ENCODE measurements at regions not wholly inside any gene's neighbourhood (a gene's known extent, or its start where the extent isn't known, plus 50 kb on each side); places are given as distances from the start of the nearest gene placed in this dataset.
A peak's percentile ranks its signal among the peaks of the same experiment; 100 is the strongest.

DNA sequence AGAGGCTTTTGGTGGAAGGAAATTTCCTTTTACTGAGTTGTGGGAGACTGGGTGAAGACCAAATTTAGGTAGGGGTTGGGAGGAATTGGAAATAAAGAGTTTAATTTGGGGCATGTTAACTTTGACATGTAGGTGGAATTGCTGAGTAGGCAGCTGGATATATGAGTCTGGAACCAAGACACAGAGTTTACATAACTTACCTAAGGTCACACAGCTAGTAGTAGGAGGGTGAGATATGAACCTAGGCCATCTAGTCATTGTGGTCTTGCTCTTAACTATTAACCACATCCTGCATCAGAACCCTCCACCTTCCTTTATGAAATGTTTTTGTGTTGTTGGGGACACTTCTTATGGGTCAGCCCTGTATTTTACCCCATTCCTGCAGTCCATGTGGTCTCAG, 113.1 kb downstream of the ICOS start:
- intact Hi-C loops (cut with micrococcal nuclease; ENCODE audit: unreplicated experiment): no loop called here
- POLR2A ChIA-PET: no interaction called here
- CTCF ChIA-PET (ENCODE audit: low intra/inter-chr PET ratio, low total read pairs): no interaction called here
- Histone ChIP-seq H3K27me3 (ENCODE audit: control insufficient read depth in 1 of 2, insufficient read depth in 2 of 2, low read length in 2 of 2) (no peaks in the 10 kb centered on the region; a peak in 1 of 5 replicates), H3K4me2 (ENCODE audit: low read depth, low read length) (no peak overlapping the region), H3K4me1 (ENCODE audit: insufficient read depth, low read length) (no peaks in the 10 kb centered on the region), H3K27ac (ENCODE audit: extremely low read length, insufficient read depth, low read length) (no peak overlapping the region), H4K20me1 (ENCODE audit: insufficient read depth, low read length) (no peaks in the 10 kb centered on the region), H3K36me3 (replicated peaks in 1 of 2; ENCODE audit: control insufficient read depth in 1 of 2, insufficient read depth in 2 of 2, low read length in 2 of 2) (no peaks in the 10 kb centered on the region), H3K4me3 (replicated peaks in 1 of 3; ENCODE audit: insufficient read depth in 1 of 3, low read depth in 2 of 3, low read length in 3 of 3) (no peak overlapping the region), H3K9me3 (ENCODE audit: low read length) (no peaks in the 10 kb centered on the region), H3K79me2 (ENCODE audit: insufficient read depth, low read length) (no peaks in the 10 kb centered on the region), H3K9ac (ENCODE audit: insufficient read depth, low read depth, low read length) (no peak overlapping the region), H2AFZ (ENCODE audit: low read length) (no peak overlapping the region)
- no peak for FAIRE-seq
- in situ Hi-C loops (cut with HindIII; ENCODE audit: extremely low pct_ligation_motif_present, low pct_unique_long_range_greater_than_20kb): no loop called here
- BruUV-seq (replicated peaks): no TSS peak
- ATAC-seq: no peak
- TF ChIP-seq MAFK (conservative IDR thresholded peaks at IDR 0.05 in 1 of 2, IDR thresholded peaks at IDR 0.05 in 1 of 2; ENCODE audit: low read length in 2 of 2): peak; percentile 40 to 58; a peak in 3 of 4 replicates
- TF ChIP-seq HMG20A (CRISPR knock-in tag; IDR thresholded peaks at IDR 0.05; ENCODE audit: borderline replicate concordance): no peak
- no peak for DNase-seq (ENCODE audit: low spot score)

DNA sequence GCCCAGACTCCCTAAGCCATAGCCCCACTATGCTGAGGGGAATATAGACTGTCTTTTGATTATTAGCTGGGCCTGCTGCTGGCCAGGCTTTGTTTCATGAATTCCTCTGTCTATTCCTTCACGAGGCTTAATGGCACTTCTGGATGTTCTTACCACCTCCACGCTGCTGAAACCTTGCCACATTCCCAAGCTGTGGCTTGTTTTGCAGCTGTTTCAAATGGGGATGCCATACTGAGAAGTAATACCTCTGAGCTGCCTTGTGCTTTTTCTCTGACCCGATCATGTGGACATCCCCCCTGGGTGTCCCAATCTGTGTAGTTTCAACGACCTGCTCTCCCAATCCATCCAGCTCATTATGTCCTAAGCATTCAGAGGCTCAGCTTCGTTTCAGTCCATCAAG, 114.1 kb downstream of the ICOS start:
- intact Hi-C loops (cut with micrococcal nuclease; ENCODE audit: unreplicated experiment): no loop called here
- no peaks in the 10 kb centered on the region for H4K20me1 ChIP-seq (ENCODE audit: insufficient read depth, low read length)
- no peak overlapping the region for H3K9ac ChIP-seq (ENCODE audit: insufficient read depth, low read depth, low read length)
- DNase-seq (ENCODE audit: low spot score) (no peak), ATAC-seq (no peak), FAIRE-seq (no peak)
- H3K79me2 ChIP-seq (ENCODE audit: insufficient read depth, low read length): no peaks in the 10 kb centered on the region
- no TSS peak for BruUV-seq (replicated peaks)
- ChIA-PET POLR2A (no interaction called here), CTCF (ENCODE audit: low intra/inter-chr PET ratio, low total read pairs) (no interaction called here)
- H3K4me2 ChIP-seq (ENCODE audit: low read depth, low read length): no peak overlapping the region
- in situ Hi-C loops (cut with HindIII; ENCODE audit: extremely low pct_ligation_motif_present, low pct_unique_long_range_greater_than_20kb): no loop called here
- H3K27ac ChIP-seq (ENCODE audit: extremely low read length, insufficient read depth, low read length): no peak overlapping the region
- no peaks in the 10 kb centered on the region for H3K4me1 ChIP-seq (ENCODE audit: insufficient read depth, low read length)
- H3K27me3 ChIP-seq (ENCODE audit: control insufficient read depth in 1 of 2, insufficient read depth in 2 of 2, low read length in 2 of 2): no peaks in the 10 kb centered on the region; a peak in 1 of 5 replicates
- no peaks in the 10 kb centered on the region for H3K9me3 ChIP-seq (ENCODE audit: low read length)
- no peak for TF ChIP-seq SPEN (CRISPR knock-in tag; IDR thresholded peaks at IDR 0.05; ENCODE audit: low read depth)
- no peak for TF ChIP-seq ARNTL (CRISPR knock-in tag; IDR thresholded peaks at IDR 0.05)
- TF ChIP-seq ZMYM3 (CRISPR knock-in tag; IDR thresholded peaks at IDR 0.05): no peak
- TF ChIP-seq HMG20A (CRISPR knock-in tag; IDR thresholded peaks at IDR 0.05; ENCODE audit: borderline replicate concordance): no peak
- no peak for TF ChIP-seq ZNF607 (CRISPR knock-in tag; IDR thresholded peaks at IDR 0.05; ENCODE audit: borderline replicate concordance)
- TF ChIP-seq, protein P1, sequence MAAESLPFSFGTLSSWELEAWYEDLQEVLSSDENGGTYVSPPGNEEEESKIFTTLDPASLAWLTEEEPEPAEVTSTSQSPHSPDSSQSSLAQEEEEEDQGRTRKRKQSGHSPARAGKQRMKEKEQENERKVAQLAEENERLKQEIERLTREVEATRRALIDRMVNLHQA (CRISPR knock-in tag; IDR thresholded peaks at IDR 0.05): no peak
- TF ChIP-seq TBX2 (CRISPR knock-in tag; IDR thresholded peaks at IDR 0.05; ENCODE audit: borderline replicate concordance): no peak
- no peak for TF ChIP-seq TBP (CRISPR knock-in tag; IDR thresholded peaks at IDR 0.05)
- no peak for TF ChIP-seq ZNF143 (CRISPR knock-in tag; IDR thresholded peaks at IDR 0.05)
- no peak for TF ChIP-seq ATF7-NPFF (CRISPR knock-in tag; IDR thresholded peaks at IDR 0.05; ENCODE audit: low read depth)
- no peak for TF ChIP-seq HOXA9 (CRISPR knock-in tag; IDR thresholded peaks at IDR 0.05; ENCODE audit: borderline replicate concordance)
- TF ChIP-seq NRL (CRISPR knock-in tag; IDR thresholded peaks at IDR 0.05; ENCODE audit: borderline replicate concordance): no peak
- TF ChIP-seq, protein P2, sequence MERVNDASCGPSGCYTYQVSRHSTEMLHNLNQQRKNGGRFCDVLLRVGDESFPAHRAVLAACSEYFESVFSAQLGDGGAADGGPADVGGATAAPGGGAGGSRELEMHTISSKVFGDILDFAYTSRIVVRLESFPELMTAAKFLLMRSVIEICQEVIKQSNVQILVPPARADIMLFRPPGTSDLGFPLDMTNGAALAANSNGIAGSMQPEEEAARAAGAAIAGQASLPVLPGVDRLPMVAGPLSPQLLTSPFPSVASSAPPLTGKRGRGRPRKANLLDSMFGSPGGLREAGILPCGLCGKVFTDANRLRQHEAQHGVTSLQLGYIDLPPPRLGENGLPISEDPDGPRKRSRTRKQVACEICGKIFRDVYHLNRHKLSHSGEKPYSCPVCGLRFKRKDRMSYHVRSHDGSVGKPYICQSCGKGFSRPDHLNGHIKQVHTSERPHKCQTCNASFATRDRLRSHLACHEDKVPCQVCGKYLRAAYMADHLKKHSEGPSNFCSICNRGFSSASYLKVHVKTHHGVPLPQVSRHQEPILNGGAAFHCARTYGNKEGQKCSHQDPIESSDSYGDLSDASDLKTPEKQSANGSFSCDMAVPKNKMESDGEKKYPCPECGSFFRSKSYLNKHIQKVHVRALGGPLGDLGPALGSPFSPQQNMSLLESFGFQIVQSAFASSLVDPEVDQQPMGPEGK (CRISPR knock-in tag; IDR thresholded peaks at IDR 0.05): no peak
- no peak overlapping the region for H3K4me3 ChIP-seq (replicated peaks in 1 of 3; ENCODE audit: insufficient read depth in 1 of 3, low read depth in 2 of 3, low read length in 3 of 3)
- 3% methylated on average over 5 of the region's 5 CpGs for WGBS (ENCODE audit: low lambda C conversion rate)
- no peaks in the 10 kb centered on the region for H3K36me3 ChIP-seq (replicated peaks in 1 of 2; ENCODE audit: control insufficient read depth in 1 of 2, insufficient read depth in 2 of 2, low read length in 2 of 2)
- no peak overlapping the region for H2AFZ ChIP-seq (ENCODE audit: low read length)
